Kidney (tissue), 13 donors: ENCODE measurements at regions not wholly inside any gene's neighbourhood (a gene's known extent, or its start where the extent isn't known, plus 50 kb on each side); places are given as distances from the start of the nearest gene placed in this dataset.

Experiments used
- DNase-seq, 5 donors: peaks; one replicate each; pipeline ENCODE4 v3.0.0-alpha.2; 2013 to 2020
- FAIRE-seq: peaks from 2 replicates; lab custom pipeline; 2012; peaks lifted over from hg19 to GRCh38; lab: Jason Lieb, UNC
- H3K27ac ChIP-seq, 2 donors: one replicate each; pipeline ENCODE4 v1.7.0; 2013; ENCODE audit warnings: low read depth in 2 of 2, low read length in 2 of 2, inconsistent platforms in 1 of 2
- H3K27me3 ChIP-seq: one replicate; pipeline ENCODE4 v1.7.1; 2013; ENCODE audit warnings: low read length, inconsistent platforms; ENCODE audit not compliant: control insufficient read depth, insufficient read depth
- H3K36me3 ChIP-seq, 3 donors: one replicate each; pipeline versions ENCODE4 v1.7.0 to v1.7.1; 2013; ENCODE audit warnings: low read length in 3 of 3, control low read depth in 1 of 3, inconsistent platforms in 1 of 3; ENCODE audit not compliant: insufficient read depth in 3 of 3, control insufficient read depth in 2 of 3
- H3K4me1 ChIP-seq, 3 donors: one replicate each; pipeline versions ENCODE4 v1.7.0 to v1.7.1; 2013; ENCODE audit warnings: low read length in 3 of 3, inconsistent platforms in 1 of 3, low read depth in 1 of 3; ENCODE audit not compliant: control insufficient read depth in 2 of 3, insufficient read depth in 2 of 3
- H3K4me3 ChIP-seq, 3 donors: one replicate each; pipeline versions ENCODE4 v1.7.0 to v1.8.1; 2013; ENCODE audit warnings: low read length in 3 of 3, control low read depth in 1 of 3, inconsistent platforms in 1 of 3
- H3K9ac ChIP-seq, 3 donors: one replicate each; pipeline versions ENCODE4 v1.7.0 to v1.7.1; 2013; ENCODE audit warnings: low read length in 3 of 3, control low read depth in 1 of 3, inconsistent platforms in 1 of 3
- H3K9me3 ChIP-seq, 3 donors: one replicate each; pipeline versions ENCODE4 v1.7.0 to v1.7.1; 2013; ENCODE audit warnings: low read length in 3 of 3, control low read depth in 1 of 3, inconsistent platforms in 1 of 3; ENCODE audit not compliant: control insufficient read depth in 2 of 3, insufficient read depth in 1 of 3
- CTCF ChIP-seq: IDR thresholded peaks from 3 replicates; pipeline ENCODE4 v1.5.1; 2012; ENCODE audit warnings: mild to moderate bottlenecking, moderate library complexity, borderline replicate concordance; ENCODE audit not compliant: insufficient read depth; ENCODE audit errors: extremely low read depth
- intact Hi-C: fragments of 100-400 bp; cut with DNase I; formaldehyde crosslinking; loops from one replicate; pipeline ENCODE4 v1.11.1; 2022
- donor health status: control.
- donor health status: control.
- donor health status: control.
- donor health status: control.
- donor health status: control.
- donor health status: DM: yes; HTN: yes; CAD: no.
- donor health status: Normal renal cell carcinoma (clear cell type).

- Histone ChIP-seq H3K9ac (no peak overlapping the region), H3K9me3 (no peaks in the 10 kb centered on the region), H3K36me3 (no peaks in the 10 kb centered on the region), H3K4me1 (no peaks in the 10 kb centered on the region), H3K27ac (no peak overlapping the region), H3K4me3 (no peak overlapping the region), H3K27me3 (no peaks in the 10 kb centered on the region)
- intact Hi-C loops: no loop called here
- TF ChIP-seq CTCF: no peak
- FAIRE-seq (no peak), DNase-seq (no peak)
Measured at GRCh38 chrX:9235722-9236121, 201.8 kb upstream of the FAM9B start.

- Histone ChIP-seq H3K4me1 (no peaks in the 10 kb centered on the region), H3K9ac (no peak overlapping the region), H3K27me3 (no peaks in the 10 kb centered on the region), H3K9me3 (no peaks in the 10 kb centered on the region), H3K36me3 (no peaks in the 10 kb centered on the region), H3K27ac (no peak overlapping the region), H3K4me3 (no peak overlapping the region)
- no peak for TF ChIP-seq CTCF
- DNase-seq (no peak), FAIRE-seq (no peak)
- intact Hi-C loops: no loop called here
Measured at GRCh38 chrX:9240956-9241355, 207.0 kb upstream of the FAM9B start.

GRCh38 chrX:9241427-9241826 is 207.5 kb upstream of the FAM9B start:
- no peaks in the 10 kb centered on the region for H3K27me3 ChIP-seq
- FAIRE-seq: no peak

More at GRCh38 chrX:9241427-9241826, 207.5 kb upstream of the FAM9B start:
- Histone ChIP-seq H3K9ac (no peak overlapping the region), H3K9me3 (no peaks in the 10 kb centered on the region), H3K27ac (no peak overlapping the region), H3K4me1 (no peaks in the 10 kb centered on the region), H3K36me3 (no peaks in the 10 kb centered on the region), H3K4me3 (no peak overlapping the region)
- TF ChIP-seq CTCF: no peak
- intact Hi-C loops: no loop called here
- no peak for DNase-seq
